Body of pancreas (tissue), 4 donors: ENCODE measurements at regions not wholly inside any gene's neighbourhood (a gene's known extent, or its start where the extent isn't known, plus 50 kb on each side); places are given as distances from the start of the nearest gene placed in this dataset.

Source experiments
- CTCF ChIP-seq, 7 experiments: fragments of 450-650 bp in 4 of 7; fragments of 200-600 bp in 3 of 7; sonication (generic) in 3 of 7; IDR thresholded peaks; one replicate each; pipeline ENCODE4 v1.5.1; 2016 to 2019; ENCODE audit warnings: antibody characterized with exemption in 7 of 7
- POLR2A ChIP-seq, 3 donors: fragments of 450-650 bp; IDR thresholded peaks; one replicate each; pipeline ENCODE4 v1.6.1; 2016; ENCODE audit warnings: antibody characterized with exemption in 3 of 3, mild to moderate bottlenecking in 2 of 3

GRCh38 chr2:41954304-41955291, 93.2 kb upstream of the PKDCC start:
- no peak for TF ChIP-seq POLR2A (IDR thresholded peaks at IDR 0.05)
- TF ChIP-seq CTCF (IDR thresholded peaks at IDR 0.05) = no peak
